HepG2 (cell line): ENCODE measurements at regions not wholly inside any gene's neighbourhood (a gene's known extent, or its start where the extent isn't known, plus 50 kb on each side); places are given as distances from the start of the nearest gene placed in this dataset.

Experiments
- BCLAF1 ChIP-seq: fragments of 450-650 bp; IDR thresholded peaks from 2 replicates; pipeline ENCODE4 v1.6.1; 2017; ENCODE audit warnings: mild to moderate bottlenecking
- CTCF ChIP-seq: sonication (generic); formaldehyde crosslinking; IDR thresholded peaks from 2 replicates; pipeline ENCODE4 v1.5.0; 2020; ENCODE audit warnings: mild to moderate bottlenecking, missing genetic modification reagents, moderate library complexity
- FIP1L1 ChIP-seq: fragments of 200-400 bp; formaldehyde crosslinking; IDR thresholded peaks from 2 replicates; pipeline ENCODE4 v1.6.1; 2018; ENCODE audit warnings: low read depth, mild to moderate bottlenecking, low read length, moderate library complexity, borderline replicate concordance; ENCODE audit not compliant: insufficient read depth
- GATAD2A ChIP-seq: IDR thresholded peaks from 2 replicates; pipeline ENCODE4 v1.6.1; 2016
- NFATC3 ChIP-seq: sonication (generic); formaldehyde crosslinking; IDR thresholded peaks from 2 replicates; pipeline ENCODE4 v1.5.1; 2020; ENCODE audit warnings: mild to moderate bottlenecking, missing genetic modification reagents
- TF ChIP-seq, protein P1 (sequence below): sonication (generic); formaldehyde crosslinking; IDR thresholded peaks from 2 replicates; pipeline ENCODE4 v1.9.0; 2021; ENCODE audit warnings: mild to moderate bottlenecking, missing genetic modification reagents
- TF ChIP-seq, protein P2 (sequence below): sonication (generic); formaldehyde crosslinking; IDR thresholded peaks from 2 replicates; pipeline ENCODE4; 2020; ENCODE audit warnings: missing genetic modification reagents, mild to moderate bottlenecking, borderline replicate concordance
- TF ChIP-seq, protein P3 (sequence below): IDR thresholded peaks from 2 replicates; pipeline ENCODE4 v1.6.1; 2012; ENCODE audit warnings: low read depth, low read length, improper control_type of control experiment

DNA sequence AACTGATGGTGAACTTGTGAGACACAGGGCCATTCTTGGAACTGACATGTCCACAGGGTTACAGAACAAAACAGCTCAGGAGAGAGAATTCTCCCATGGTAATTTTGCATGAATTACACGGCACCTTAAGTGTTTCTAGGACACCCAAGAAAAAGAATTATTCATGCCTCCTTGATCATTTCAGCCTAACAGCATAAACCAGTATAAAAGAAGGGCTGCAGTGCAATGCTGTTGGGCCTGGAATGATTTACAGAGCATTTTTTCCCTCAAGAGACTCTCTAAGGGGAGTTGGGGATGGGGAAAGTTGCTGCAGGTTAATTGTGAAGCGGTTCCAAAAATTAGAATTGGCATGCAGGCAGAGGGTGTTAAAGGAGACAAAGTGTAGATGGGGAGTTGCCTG, 136.4 kb upstream of the FBXL7 start (continued):
- TF ChIP-seq, protein P1, sequence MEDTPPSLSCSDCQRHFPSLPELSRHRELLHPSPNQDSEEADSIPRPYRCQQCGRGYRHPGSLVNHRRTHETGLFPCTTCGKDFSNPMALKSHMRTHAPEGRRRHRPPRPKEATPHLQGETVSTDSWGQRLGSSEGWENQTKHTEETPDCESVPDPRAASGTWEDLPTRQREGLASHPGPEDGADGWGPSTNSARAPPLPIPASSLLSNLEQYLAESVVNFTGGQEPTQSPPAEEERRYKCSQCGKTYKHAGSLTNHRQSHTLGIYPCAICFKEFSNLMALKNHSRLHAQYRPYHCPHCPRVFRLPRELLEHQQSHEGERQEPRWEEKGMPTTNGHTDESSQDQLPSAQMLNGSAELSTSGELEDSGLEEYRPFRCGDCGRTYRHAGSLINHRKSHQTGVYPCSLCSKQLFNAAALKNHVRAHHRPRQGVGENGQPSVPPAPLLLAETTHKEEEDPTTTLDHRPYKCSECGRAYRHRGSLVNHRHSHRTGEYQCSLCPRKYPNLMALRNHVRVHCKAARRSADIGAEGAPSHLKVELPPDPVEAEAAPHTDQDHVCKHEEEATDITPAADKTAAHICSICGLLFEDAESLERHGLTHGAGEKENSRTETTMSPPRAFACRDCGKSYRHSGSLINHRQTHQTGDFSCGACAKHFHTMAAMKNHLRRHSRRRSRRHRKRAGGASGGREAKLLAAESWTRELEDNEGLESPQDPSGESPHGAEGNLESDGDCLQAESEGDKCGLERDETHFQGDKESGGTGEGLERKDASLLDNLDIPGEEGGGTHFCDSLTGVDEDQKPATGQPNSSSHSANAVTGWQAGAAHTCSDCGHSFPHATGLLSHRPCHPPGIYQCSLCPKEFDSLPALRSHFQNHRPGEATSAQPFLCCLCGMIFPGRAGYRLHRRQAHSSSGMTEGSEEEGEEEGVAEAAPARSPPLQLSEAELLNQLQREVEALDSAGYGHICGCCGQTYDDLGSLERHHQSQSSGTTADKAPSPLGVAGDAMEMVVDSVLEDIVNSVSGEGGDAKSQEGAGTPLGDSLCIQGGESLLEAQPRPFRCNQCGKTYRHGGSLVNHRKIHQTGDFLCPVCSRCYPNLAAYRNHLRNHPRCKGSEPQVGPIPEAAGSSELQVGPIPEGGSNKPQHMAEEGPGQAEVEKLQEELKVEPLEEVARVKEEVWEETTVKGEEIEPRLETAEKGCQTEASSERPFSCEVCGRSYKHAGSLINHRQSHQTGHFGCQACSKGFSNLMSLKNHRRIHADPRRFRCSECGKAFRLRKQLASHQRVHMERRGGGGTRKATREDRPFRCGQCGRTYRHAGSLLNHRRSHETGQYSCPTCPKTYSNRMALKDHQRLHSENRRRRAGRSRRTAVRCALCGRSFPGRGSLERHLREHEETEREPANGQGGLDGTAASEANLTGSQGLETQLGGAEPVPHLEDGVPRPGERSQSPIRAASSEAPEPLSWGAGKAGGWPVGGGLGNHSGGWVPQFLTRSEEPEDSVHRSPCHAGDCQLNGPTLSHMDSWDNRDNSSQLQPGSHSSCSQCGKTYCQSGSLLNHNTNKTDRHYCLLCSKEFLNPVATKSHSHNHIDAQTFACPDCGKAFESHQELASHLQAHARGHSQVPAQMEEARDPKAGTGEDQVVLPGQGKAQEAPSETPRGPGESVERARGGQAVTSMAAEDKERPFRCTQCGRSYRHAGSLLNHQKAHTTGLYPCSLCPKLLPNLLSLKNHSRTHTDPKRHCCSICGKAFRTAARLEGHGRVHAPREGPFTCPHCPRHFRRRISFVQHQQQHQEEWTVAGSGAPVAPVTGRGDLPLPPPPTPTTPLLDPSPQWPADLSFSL (CRISPR knock-in tag), result no peak
- TF ChIP-seq CTCF (no peak), NFATC3 (CRISPR knock-in tag) (no peak), BCLAF1 (no peak), FIP1L1 (no peak), GATAD2A (CRISPR knock-in tag) (no peak)
- TF ChIP-seq, protein P2, sequence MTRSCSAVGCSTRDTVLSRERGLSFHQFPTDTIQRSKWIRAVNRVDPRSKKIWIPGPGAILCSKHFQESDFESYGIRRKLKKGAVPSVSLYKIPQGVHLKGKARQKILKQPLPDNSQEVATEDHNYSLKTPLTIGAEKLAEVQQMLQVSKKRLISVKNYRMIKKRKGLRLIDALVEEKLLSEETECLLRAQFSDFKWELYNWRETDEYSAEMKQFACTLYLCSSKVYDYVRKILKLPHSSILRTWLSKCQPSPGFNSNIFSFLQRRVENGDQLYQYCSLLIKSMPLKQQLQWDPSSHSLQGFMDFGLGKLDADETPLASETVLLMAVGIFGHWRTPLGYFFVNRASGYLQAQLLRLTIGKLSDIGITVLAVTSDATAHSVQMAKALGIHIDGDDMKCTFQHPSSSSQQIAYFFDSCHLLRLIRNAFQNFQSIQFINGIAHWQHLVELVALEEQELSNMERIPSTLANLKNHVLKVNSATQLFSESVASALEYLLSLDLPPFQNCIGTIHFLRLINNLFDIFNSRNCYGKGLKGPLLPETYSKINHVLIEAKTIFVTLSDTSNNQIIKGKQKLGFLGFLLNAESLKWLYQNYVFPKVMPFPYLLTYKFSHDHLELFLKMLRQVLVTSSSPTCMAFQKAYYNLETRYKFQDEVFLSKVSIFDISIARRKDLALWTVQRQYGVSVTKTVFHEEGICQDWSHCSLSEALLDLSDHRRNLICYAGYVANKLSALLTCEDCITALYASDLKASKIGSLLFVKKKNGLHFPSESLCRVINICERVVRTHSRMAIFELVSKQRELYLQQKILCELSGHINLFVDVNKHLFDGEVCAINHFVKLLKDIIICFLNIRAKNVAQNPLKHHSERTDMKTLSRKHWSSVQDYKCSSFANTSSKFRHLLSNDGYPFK, result no peak
- TF ChIP-seq, protein P3, sequence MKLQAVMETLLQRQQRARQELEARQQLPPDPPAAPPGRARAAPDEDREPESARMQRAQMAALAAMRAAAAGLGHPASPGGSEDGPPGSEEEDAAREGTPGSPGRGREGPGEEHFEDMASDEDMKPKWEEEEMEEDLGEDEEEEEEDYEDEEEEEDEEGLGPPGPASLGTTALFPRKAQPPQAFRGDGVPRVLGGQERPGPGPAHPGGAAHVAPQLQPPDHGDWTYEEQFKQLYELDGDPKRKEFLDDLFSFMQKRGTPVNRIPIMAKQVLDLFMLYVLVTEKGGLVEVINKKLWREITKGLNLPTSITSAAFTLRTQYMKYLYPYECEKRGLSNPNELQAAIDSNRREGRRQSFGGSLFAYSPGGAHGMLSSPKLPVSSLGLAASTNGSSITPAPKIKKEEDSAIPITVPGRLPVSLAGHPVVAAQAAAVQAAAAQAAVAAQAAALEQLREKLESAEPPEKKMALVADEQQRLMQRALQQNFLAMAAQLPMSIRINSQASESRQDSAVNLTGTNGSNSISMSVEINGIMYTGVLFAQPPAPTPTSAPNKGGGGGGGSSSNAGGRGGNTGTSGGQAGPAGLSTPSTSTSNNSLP, result no peak
